Neural progenitor cell (in vitro differentiated cells): ENCODE measurements at regions not wholly inside any gene's neighbourhood (a gene's known extent, or its start where the extent isn't known, plus 50 kb on each side); places are given as distances from the start of the nearest gene placed in this dataset.

Experiments
- CTCF ChIP-seq: fragments of 200-600 bp; sonication (generic); IDR thresholded peaks from 2 replicates; pipeline ENCODE4 v1.5.1; 2017; ENCODE audit warnings: antibody characterized with exemption, mild to moderate bottlenecking
- EZH2 ChIP-seq: fragments of 200-600 bp; sonication (generic); IDR thresholded peaks from 2 replicates; pipeline ENCODE4 v1.6.1; 2017; ENCODE audit warnings: antibody characterized with exemption, mild to moderate bottlenecking, moderate library complexity
- EZH2phosphoT487 ChIP-seq: fragments of 200-600 bp; sonication (generic); IDR thresholded peaks from 2 replicates; pipeline ENCODE4 v1.6.1; 2017; ENCODE audit warnings: antibody characterized with exemption

DNA sequence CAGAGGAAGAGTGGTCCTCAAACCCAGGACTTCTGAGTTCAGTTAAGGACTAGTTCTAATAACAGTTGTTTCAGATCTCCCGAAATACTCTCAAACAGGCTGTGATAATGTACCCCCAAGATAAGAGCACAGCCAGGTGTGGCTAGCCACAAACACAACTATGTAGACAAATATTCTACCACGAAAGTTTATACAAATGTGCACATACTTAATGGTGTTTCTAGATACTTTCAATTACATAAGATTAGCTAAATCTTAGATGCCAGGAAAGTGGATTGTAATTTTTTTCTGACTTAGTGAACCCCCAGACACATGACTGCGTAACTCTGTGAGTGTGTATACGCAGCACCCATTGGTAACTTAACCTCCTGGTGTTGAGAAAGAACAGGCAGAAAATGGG is 270.0 kb downstream of the USP25 start:
- no peak for TF ChIP-seq EZH2
- no peak for TF ChIP-seq EZH2phosphoT487
- TF ChIP-seq CTCF, result no peak
